A673 (cell line): ENCODE measurements at regions not wholly inside any gene's neighbourhood (a gene's known extent, or its start where the extent isn't known, plus 50 kb on each side); places are given as distances from the start of the nearest gene placed in this dataset.

Source experiments
- CTCF ChIP-seq: fragments of 300-800, 200-600 bp; sonication (generic); conservative IDR thresholded peaks from 2 replicates; pipeline ENCODE4 v1.5.1; 2017; ENCODE audit warnings: low read depth, mild to moderate bottlenecking, antibody characterized with exemption, low read length, moderate library complexity, mixed read lengths
- EZH2 ChIP-seq: fragments of 200-600 bp; sonication (generic); IDR thresholded peaks from 2 replicates; pipeline ENCODE4 v1.6.1; 2017; ENCODE audit warnings: borderline replicate concordance, low read depth, mild to moderate bottlenecking, mixed read lengths, antibody characterized with exemption, low read length; ENCODE audit not compliant: poor library complexity, severe bottlenecking

DNA sequence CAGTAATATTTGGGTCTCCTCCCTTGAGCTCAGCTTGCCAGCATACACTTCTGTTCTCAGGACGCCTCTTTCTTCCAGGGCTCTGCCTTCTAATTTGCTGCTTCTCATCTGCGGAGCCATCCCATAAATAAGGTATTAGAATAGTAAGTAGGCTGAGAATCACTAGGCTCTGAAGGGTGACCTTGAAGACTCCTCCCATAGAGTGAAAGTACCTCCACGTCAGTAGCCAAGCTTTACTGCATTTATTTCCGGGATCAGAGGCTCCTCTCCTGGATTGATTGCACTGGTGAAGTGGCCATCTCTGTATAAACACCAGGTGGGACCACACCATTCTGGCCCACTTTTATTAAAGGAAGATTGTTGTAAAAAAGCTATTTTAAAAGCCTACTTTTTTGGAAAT lies 315.5 kb downstream of the FAT3 start:
- TF ChIP-seq CTCF (no peak), EZH2 (no peak)
